COLO829 (cell line): ENCODE measurements at regions not wholly inside any gene's neighbourhood (a gene's known extent, or its start where the extent isn't known, plus 50 kb on each side); places are given as distances from the start of the nearest gene placed in this dataset.
A peak's percentile ranks its signal among the peaks of the same experiment; 100 is the strongest.
"Not testable (repeated sequence)": the region's sequence is repeated elsewhere in the genome, so short reads cannot be mapped to it uniquely, and the experiment has no call there.

Source experiments
- DNase-seq: peaks from one replicate; pipeline ENCODE4 v3.0.0; 2012; ENCODE audit warnings: low spot score

DNA sequence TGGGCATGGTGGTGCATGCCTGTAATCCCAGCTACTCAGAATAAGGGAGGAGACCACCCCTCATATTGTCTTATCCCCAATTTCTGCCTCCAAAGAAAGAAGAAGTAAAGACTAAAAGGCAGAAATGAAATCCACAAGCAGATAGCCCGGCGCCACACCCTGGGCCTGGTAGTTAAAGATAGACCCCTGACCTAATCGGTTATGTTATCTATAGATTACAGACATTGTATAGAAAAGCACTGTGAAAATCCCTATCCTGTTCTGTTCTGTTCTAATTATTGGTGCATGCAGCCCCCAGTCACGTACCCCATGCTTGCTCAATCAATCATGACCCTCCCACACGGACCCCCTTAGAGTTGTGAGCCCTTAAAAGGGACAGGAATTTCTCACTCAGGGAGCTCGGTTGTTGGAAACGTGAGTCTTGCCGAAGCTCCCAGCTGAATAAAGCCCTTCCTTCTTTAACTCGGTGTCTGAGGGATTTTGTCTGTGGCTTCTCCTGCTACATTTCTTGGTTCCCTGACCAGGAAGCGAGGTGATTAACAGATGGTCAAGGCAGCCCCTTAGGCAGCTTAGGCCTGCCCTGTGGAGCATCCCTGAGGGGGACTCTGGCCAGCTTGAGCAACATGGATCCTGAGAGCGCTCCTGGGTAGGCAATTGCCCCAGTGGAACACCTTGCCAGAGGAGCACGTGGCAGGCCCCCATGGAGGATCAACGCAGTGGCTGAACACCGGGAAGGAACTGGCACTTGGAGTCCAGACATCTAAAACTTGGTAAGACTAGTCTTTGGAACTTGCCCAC is 188.7 kb upstream of the NDUFV2 start:
- not testable (repeated sequence) for DNase-seq

DNA sequence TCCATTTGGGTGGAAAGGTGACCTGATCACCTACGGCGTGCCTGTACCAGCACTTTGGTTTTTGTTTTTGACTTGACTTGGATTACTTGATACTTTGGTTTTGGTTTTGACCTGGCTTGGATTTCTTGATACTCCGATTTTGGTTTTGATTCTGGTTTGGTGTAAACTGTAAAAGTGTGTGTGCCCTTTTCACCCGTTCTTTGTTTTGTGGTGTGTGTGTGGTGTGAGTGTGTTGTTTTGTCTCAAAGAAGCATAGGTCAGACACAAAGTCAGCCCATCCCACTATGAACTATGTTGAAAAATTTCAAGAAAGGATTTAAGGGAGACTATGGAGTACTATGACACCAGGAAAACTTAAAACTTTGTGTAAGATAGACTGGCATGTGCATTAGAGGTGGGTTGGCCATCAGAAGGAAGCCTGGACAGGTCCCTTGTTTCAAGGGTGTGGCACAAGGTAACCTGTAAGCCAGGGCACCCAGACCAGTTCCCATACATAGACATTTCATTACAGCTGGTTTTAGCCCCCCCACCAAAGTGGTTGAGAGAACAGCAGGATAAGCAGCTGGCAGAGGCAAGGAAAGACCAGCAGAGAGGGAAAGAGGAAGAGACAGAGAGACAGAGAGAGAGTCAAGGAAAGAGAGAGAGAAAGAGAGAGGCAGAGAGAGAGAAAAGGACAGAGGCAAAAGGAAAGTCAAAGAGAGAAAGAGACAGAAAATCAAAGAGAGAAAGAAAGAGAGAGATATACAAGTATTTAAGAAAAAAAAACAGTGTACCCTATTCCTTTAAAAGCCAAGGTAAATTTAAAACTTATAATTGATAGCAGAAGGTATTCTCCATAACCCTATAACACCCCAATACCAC is 187.9 kb upstream of the NDUFV2 start:
- DNase-seq: not testable (repeated sequence)

DNA sequence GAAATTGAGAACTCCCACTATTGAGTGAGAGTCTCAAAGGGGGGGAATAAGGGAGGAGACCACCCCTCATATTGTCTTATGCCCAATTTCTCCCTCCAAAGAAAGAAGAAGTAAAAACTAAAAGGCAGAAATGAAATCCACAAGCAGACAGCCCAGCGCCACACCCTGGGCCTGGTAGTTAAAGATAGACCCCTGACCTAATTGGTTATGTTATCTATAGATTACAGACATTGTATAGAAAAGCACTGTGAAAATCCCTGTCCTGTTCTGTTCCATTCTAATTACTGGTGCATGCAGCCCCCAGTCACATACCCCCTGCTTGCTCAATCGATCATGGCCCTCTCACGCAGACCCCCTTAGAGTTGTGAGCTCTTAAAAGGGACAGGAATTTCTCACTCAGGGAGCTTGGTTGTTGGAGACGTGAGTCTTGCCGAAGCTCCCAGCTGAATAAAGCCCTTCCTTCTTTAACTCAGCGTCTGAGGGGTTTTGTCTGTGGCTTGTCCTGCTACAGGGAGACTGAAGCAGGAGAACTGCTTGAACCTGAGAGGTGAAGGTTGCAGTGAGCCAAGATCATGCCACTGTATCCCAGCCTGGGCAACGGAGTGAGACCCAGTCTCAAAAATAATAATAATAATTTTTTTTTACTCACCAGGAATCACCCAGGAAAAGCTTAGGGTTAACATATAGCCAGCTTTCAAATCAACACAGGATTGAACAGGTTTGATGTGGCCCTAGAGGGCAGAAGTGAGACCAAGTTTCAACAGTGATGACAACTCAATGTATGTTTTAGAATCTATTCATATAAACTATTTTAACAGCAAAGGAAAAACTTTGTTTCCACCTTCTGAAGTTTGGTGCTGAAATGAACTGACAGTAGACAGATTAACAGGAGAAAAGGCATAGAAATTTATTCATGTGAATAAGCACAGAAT is 181.4 kb upstream of the NDUFV2 start:
- not testable (repeated sequence) for DNase-seq

DNA sequence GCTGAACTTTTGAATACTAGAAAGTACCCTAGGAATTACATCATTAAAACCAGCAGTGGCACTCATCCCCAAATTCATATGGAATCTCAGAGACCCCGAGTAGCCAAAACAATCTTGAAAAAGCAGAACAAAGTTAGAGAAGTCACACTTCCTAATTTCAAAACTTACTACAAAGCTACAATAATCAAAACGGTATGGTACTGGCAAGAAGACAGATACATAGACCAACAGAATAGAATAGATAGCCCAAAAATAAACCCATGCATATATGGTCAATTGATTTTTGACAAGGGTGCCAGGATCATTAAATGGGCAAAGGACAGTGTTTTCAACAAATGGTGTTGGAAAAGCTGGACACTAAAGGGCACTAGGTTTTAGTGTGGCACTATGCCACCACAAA is 176.0 kb upstream of the NDUFV2 start:
- no peak for DNase-seq

DNA sequence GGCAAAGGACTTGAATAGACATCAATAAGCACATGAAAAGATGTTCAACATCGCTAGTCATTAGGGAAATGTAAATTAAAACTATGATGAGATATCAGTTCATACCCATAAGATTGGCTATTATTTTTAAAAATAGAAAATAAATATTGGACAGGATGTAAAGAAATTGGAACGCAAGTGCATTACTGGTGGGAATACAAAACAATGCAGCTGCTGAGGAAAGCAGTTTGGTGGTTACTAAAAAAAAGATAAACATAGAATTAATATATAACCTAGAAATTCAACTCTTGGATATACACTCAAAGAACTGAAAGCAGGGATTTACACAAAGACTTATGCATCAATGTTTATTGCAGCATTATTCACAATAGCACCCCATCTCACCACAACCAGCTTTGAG is 174.5 kb upstream of the NDUFV2 start:
- DNase-seq: no peak

DNA sequence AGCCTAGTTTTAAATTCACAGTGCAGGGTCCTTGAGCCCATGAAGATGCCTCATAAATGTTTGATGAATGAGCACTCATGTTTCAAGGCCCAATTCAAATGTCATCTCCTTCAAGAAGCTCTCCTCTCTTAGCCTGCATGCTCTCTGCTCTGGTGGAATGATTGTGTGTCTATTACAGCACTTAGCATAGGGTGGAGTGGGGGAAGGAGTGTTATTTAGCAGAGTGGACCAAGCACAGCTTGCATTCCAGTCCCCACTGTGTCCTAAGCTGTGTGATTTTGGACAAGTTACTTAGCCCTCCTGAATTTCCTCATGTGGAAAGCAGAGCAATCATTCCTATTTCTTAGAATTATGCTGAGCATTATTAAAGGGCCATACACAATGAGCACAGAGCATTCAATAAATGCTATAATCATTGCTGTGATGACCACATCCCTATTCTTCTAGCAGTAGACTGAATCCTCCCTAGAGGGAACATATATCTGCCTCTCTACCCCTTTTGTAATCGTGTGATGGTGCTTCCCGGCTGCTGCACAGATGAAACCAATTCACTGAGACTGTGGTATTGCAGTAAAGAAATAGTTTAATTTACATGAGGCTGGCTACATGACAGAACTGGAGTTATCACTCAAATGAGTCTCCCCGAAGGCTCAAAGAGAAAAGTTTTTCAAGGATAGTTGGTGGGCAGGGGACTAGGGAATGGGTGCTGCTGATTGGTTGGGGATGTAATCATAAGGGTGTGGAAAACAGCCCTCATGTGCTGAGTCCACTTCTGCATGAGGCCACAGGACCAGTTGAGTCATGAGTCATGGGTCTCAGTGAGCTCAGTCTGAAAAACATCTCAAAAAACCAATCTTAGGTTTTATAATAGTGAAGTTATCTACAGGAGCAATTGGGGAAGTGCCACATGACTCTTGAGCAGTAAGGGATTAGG is 173.4 kb upstream of the NDUFV2 start:
- no peak for DNase-seq

DNA sequence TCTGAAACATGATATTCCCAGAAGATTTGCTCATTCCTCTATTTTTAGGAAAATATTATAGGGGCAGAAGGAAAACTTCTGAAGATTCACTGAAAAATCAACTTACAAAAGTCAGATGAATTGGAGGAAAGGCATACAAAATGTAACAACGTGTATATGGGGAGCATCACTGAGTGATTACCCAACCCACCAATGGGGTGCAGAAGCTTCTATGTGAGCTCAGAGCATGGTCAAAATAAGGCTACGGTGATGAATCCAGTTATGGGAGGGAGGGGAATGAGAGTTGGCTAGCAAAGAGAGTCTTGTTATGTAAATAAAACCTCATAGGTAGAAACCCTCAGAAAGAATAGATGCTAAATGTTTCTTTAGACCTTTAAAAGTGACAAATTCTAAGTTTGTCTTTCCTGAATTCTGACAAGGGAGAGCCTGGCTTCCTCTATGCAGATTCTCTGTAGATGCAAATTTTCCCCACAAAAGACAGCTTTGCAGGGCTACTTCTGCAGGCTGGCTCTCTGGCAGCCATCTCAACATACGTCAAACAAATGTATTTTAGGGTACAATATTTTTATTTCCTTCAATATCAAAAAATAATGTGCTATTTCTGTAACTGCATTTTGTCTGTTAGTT is 171.4 kb upstream of the NDUFV2 start:
- DNase-seq: no peak

DNA sequence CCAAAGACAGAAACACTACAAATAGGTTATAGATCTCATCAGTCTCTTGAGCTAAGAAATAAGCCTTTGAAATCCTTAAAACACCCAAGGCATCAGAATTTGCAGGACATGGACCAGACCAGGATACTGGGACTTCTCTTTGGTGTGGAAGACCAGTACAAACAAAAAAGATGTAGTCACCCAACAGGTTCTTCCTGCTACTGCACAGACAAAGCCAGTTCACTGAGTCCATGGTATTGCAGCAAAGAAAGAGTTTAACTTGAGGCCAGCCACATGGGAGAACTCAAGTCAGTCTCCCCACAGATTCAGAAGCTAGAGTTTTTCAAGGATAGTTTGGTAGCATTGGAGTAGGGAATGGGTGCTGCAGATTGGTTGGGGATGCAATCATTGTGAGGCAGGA is 169.6 kb upstream of the NDUFV2 start:
- no peak for DNase-seq

DNA sequence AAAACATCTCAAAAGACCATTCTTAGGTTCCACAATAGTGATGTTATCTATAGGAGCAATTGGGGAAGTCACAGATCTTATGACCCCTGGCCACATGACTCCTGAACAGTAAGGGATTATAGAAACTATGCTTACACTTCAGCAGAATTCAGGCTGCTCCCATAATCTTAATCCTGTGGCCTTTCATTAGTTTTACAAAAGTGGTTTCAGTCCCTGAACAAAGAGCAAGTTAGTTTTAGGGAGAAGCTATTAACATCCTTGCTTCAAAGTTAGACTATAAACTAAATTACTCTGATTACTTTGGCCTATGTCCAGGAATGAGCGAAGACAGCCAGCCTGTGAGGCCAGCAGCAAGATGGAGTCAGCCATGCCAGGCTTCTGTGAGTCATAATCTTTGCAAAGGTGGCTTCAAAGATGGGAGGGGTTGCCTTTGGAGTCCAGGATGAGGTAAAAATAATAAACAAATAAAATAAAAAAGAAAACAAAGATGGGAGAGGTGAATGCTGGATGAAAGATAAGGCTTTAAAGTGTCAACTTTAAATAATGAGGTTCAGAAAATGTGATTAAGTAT is 168.7 kb upstream of the NDUFV2 start:
- DNase-seq: peak; percentile 6

DNA sequence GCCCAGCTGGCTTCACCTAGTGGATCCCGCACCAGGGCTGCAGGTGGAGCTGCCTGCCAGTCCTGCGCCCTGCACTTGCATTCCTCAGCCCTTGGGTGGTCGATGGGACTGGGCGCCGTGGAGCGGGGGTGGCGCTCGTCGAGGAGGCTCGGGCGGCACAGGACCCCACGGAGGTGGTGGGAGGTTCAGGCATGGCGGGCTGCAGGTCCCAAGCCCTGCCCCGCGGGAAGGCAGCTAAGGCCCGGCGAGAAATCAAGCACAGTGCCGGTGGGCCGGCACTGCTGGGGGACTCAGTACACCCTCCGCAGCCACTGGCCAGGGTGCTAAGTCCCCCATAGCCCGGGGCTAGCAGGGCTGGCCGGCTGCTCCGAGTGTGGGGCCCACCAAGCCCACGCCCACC is 167.2 kb upstream of the NDUFV2 start:
- DNase-seq: not testable (repeated sequence)

DNA sequence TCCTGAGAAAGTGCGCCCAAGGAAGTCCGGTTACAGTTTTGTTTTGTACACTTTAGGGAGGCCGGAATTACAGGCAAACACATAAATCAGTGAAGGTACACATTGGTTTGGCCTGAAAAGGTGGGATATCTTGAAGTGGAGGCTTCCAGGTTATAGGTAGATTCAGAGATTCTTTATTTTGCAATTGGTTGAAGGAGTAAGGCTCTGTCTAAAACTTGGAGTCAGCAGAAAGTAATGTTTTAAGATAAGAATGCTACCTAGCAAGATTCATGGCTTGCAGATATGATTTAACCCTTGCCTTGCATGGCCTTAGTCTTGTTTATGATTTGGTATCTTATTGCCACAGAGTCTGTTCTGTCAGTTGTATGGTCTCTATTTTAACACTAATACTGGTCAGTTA is 165.9 kb upstream of the NDUFV2 start:
- DNase-seq: no peak

DNA sequence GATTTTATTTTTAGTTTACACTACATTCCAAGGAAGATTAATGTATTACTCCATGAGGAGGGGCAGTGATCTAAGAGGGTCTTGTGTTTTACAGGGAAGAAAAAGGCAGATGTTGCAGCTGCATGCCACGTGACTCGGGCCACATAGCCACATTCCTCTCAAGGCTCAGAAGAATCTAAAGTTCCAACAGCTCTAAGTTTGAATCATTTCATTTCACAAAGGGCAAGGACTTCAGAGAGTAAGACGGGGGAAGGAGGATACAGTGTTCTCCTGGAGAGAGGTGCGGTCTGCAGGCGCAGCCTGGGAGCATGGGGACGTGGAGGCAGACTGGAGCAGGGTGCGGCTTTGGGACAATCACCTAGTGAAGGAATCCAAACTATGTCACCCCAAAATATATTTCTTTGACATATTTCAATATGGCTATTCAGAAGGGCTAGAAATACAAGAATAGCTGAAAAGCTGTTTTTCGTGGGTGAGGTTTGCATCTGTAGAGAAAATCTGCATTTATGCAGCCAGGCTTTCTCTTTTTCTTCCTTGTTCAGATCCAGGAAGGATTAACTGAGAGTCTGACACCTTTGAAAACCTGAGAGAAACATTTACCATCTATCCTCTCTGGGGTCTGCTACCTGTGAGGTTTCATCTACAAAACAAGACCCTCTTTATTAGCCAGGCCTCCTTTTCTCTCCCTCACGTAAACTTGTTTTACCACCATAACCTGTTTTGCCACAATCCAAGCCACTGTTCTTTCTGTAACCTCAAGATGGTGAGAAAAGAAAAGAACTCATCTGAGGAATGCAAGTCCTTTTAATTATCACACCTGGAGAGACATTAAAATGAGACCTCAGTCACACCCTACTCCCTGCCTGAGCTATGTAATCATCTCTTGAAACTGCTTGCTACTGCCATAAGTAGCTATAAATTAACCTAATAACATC is 165.1 kb upstream of the NDUFV2 start:
- no peak for DNase-seq

DNA sequence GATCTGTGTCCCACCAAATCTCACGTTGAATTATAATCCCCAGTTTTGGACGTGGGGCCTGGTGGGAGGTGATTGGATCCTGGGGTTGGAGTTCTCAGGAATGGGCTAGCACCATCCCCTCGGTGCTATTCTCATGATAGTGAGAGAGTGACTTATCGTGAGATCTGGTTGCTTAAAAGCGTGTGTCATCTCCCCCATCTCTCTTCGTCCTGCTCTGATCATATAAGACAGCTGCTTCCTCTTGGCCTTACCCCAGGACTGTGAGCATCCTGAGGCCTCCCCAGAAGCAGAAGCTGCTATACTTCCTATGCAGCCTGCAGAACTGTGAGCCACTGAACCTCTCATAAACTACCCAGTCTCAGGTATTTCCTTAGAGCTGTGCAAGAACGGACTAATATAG is 163.7 kb upstream of the NDUFV2 start:
- DNase-seq: no peak

DNA sequence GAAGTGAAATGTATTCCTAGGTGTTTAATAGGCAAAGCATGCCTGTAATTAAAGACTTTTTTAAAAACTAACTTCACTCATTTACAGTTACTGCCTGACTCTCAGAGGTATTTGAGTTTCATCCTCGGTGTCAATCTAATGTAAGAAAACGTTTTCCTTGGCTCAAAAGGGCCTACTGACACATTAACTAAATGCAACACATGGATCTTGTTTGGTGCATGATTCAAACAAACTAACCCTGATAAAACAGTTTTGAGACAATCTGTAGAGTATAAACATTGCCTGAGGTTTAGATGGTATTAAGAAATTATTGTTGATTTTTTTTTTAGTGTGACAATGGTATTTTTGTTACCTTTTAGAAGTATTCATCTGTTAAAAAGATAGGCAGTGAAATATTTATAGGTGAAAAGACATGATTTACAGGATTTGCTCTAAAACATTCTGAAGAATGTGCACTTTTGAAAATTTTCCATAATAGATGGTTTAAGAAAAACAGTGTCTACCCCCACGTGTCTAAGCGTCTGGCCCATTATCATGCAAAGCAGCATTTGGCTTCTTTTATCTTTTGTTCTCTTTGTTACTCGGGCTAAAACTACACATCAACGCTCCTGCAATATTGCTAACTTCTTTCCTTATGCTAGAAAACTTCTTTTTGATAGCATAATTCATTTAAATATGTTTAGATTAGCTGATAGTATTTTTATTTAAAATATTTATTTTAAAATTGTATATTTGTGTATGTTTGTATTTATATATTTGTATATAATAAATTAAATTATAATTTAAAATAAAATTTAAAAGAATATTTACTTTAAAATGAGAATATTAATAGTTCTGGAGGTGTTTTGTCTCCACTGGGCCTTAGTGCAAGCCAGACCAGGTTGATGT is 160.2 kb upstream of the NDUFV2 start:
- no peak for DNase-seq

DNA sequence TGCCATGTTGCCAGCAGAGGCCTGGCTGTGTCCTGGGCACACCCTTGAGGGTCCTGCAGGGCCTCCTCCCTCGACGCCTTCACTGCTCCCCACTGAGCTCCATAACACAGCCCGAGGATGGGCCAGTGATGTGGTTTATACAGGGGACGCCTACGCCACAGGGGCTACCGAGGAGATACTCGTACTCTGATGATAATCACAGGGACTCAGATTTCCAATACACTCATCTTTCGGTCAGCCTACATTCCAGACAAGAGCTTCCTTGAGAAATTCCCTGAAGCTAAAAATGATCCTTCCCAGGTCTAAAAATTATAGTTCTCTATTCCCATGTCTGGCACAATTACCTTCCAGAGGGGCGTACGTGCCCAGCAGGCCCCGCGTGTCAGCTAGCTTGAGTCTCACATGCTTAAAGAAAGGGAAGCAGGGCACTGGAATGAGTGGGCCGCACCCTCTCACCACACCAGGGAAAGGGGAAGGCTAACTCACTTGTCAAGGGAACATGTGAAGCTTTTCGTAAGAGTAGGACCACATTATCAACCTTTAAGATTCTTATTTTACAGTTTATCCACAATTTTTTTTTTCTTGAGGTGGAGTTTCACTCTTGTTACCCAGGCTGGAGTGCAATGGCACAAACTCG is 159.5 kb upstream of the NDUFV2 start:
- no peak for DNase-seq

DNA sequence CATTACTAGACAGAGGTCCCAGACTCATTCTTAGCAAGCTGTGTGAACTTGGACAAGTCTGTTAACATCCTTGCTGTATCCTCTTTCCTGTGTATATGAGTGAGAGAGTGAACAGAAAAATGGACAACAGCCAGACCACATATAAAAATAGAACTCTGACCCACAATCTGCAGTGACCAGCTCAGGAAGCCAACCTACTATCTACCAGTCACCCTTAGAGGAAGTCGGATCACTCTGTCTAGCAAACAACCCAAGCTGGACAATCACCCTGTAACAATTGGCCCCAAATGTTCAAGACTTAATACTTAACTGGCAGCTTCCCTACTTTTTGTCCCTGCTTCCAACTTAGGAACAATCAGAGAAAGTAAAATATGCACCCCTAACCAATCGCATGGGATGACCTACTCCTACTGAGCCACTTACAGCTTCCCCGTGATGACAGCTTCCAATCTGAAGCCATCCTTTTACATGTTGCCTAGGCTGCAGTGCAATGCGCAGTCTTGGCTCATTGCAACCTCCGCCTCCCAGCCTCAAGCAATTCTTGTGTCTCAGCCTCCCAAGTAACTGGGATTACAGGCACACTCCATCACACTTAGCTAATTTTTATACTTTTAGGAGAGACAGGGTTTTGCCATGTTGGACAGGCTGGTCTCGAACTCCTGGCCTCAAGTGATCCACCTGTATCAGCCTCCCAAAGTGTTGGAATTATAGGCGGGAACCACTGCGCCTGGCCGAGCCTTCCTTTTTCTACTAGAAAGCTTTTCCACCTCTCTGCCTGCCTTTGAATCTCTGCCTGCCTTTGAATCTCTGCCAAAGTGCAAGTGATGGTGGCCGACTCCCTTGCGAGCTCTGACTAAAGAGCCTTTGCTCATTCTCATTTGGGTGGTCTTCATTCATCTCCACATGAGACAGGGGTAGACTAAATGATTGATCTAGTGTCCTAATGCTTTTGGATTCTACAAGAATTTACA is 158.3 kb upstream of the NDUFV2 start:
- DNase-seq: no peak
